SK-N-SH (cell line): ENCODE measurements at regions not wholly inside any gene's neighbourhood (a gene's known extent, or its start where the extent isn't known, plus 50 kb on each side); places are given as distances from the start of the nearest gene placed in this dataset.

Source experiments
- CTCF ChIA-PET: fragments of 300-600, 350-600 bp; formaldehyde crosslinking; extraction: SDS; loops from one replicate; lab custom pipeline; 2021; lab: Yijun Ruan, JAX
- POLR2A ChIA-PET: fragments of 350-600 bp; sonication (Branson Sonifier 250); formaldehyde crosslinking; extraction: SDS; loops from one replicate; lab custom pipeline; 2020; ENCODE audit warnings: antibody characterized with exemption, inconsistent platforms; lab: Yijun Ruan, JAX
- DNase-seq: peaks from one replicate; pipeline ENCODE4 v3.0.0; 2012
- H2AFZ ChIP-seq: fragments of 200-600 bp; sonication (generic); 2 replicates; pipeline ENCODE4 v1.8.1; 2016; ENCODE audit warnings: antibody characterized with exemption, mild to moderate bottlenecking, low read depth
- H3F3A ChIP-seq: fragments of 200-600 bp; sonication (generic); replicated peaks from 2 replicates; pipeline ENCODE3; 2016; ENCODE audit warnings: antibody characterized with exemption, mild to moderate bottlenecking; ENCODE audit not compliant: insufficient read depth
- H3K27ac ChIP-seq, 2 experiments: fragments of 200-500 bp in 1 of 2; fragments of 200-600 bp in 1 of 2; sonication (Bioruptor generic) in 1 of 2; sonication (generic), shearing (Covaris generic) in 1 of 2; 2 replicates each; pipeline versions ENCODE4 v1.5.1 to v1.6.1; 2014 to 2016; ENCODE audit warnings: low read depth in 2 of 2, inconsistent platforms in 1 of 2, low read length in 1 of 2, mild to moderate bottlenecking in 1 of 2, mixed read lengths in 1 of 2
- H3K27me3 ChIP-seq: fragments of 200-600 bp; sonication (generic), shearing (Covaris generic); 2 replicates; pipeline ENCODE4 v1.6.1; 2016; ENCODE audit warnings: mixed run types; ENCODE audit not compliant: insufficient read depth
- H3K36me3 ChIP-seq, 2 experiments: fragments of 200-500 bp in 1 of 2; fragments of 200-600 bp in 1 of 2; sonication (Bioruptor generic) in 1 of 2; sonication (generic) in 1 of 2; replicated peaks in 1 of 2; 2 replicates each; pipeline versions ENCODE3 to v1.5.1; 2014 to 2016; ENCODE audit warnings: low read length in 1 of 2, mild to moderate bottlenecking in 1 of 2; ENCODE audit not compliant: insufficient read depth in 2 of 2, control insufficient read depth in 1 of 2
- H3K4me1 ChIP-seq, 2 experiments: fragments of 200-500 bp in 1 of 2; fragments of 200-600 bp in 1 of 2; sonication (Bioruptor generic) in 1 of 2; sonication (generic), shearing (Covaris generic) in 1 of 2; 2 replicates each; pipeline versions ENCODE4 v1.5.1 to v1.6.1; 2014 to 2016; ENCODE audit warnings: low read depth in 1 of 2, low read length in 1 of 2, mixed run types in 1 of 2; ENCODE audit not compliant: insufficient read depth in 2 of 2, control insufficient read depth in 1 of 2
- H3K4me2 ChIP-seq: fragments of 200-600 bp; sonication (generic), shearing (Covaris generic); 2 replicates; pipeline ENCODE4 v1.6.1; 2017; ENCODE audit warnings: mixed run types
- H3K4me3 ChIP-seq, 2 experiments: fragments of 200-500 bp in 1 of 2; fragments of 200-600 bp in 1 of 2; sonication (Bioruptor generic) in 1 of 2; sonication (generic), shearing (Covaris generic) in 1 of 2; 2 replicates each; pipeline versions ENCODE4 v1.5.1 to v1.8.1; 2014 to 2016; ENCODE audit warnings: low read depth in 2 of 2, inconsistent platforms in 1 of 2, low read length in 1 of 2, mild to moderate bottlenecking in 1 of 2, mixed read lengths in 1 of 2, moderate library complexity in 1 of 2
- H3K79me2 ChIP-seq: fragments of 200-600 bp; sonication (generic); 2 replicates; pipeline ENCODE4 v1.8.1; 2017; ENCODE audit warnings: mild to moderate bottlenecking; ENCODE audit not compliant: insufficient read depth
- H3K9ac ChIP-seq: fragments of 200-600 bp; sonication (generic); 2 replicates; pipeline ENCODE4 v1.6.1; 2017; ENCODE audit warnings: mixed run types
- H3K9me2 ChIP-seq: fragments of 200-600 bp; sonication (generic); 2 replicates; pipeline ENCODE4 v1.6.1; 2017; ENCODE audit warnings: mixed run types
- H3K9me3 ChIP-seq: fragments of 200-600 bp; sonication (generic); 2 replicates; pipeline ENCODE4 v1.6.1; 2017; ENCODE audit warnings: mixed run types, mild to moderate bottlenecking, moderate library complexity
- H4K20me1 ChIP-seq: fragments of 200-600 bp; sonication (generic); 2 replicates; pipeline ENCODE4 v1.6.1; 2017; ENCODE audit warnings: mild to moderate bottlenecking, mixed run types; ENCODE audit not compliant: insufficient read depth
- FOSL2 ChIP-seq: IDR thresholded peaks from 2 replicates; pipeline ENCODE4 v1.4.0; 2012; ENCODE audit warnings: low read depth, mild to moderate bottlenecking, moderate library complexity, borderline replicate concordance
- FOXJ3 ChIP-seq: sonication (generic); formaldehyde crosslinking; IDR thresholded peaks from 2 replicates; pipeline ENCODE4 v1.5.1; 2020; ENCODE audit warnings: mild to moderate bottlenecking, missing genetic modification reagents
- GABPA ChIP-seq: IDR thresholded peaks from 2 replicates; pipeline ENCODE4 v1.4.0; 2012; ENCODE audit warnings: low read depth, mild to moderate bottlenecking
- GATA2 ChIP-seq: sonication (generic); formaldehyde crosslinking; IDR thresholded peaks from 2 replicates; pipeline ENCODE4 v1.5.0; 2020; ENCODE audit warnings: mild to moderate bottlenecking, missing genetic modification reagents
- MEF2A ChIP-seq: IDR thresholded peaks from 2 replicates; pipeline ENCODE4 v1.4.0; 2012; ENCODE audit warnings: low read depth, borderline replicate concordance
- MXI1 ChIP-seq: IDR thresholded peaks from 2 replicates; pipeline ENCODE4 v1.6.1; 2012; ENCODE audit warnings: mild to moderate bottlenecking, low read depth, low read length, improper control_type of control experiment
- PBX3 ChIP-seq: IDR thresholded peaks from 2 replicates; pipeline ENCODE4; 2012
- RAD21 ChIP-seq: IDR thresholded peaks from 2 replicates; pipeline ENCODE4 v1.6.1; 2012; ENCODE audit warnings: mild to moderate bottlenecking, low read length
- RFX5 ChIP-seq: IDR thresholded peaks from 2 replicates; pipeline ENCODE4 v1.6.1; 2012; ENCODE audit warnings: mild to moderate bottlenecking, improper control_type of control experiment, low read length
- RXRA ChIP-seq: IDR thresholded peaks from 2 replicates; pipeline ENCODE4 v1.4.0; 2012; ENCODE audit warnings: low read depth, mild to moderate bottlenecking, borderline replicate concordance
- TCF12 ChIP-seq: IDR thresholded peaks from 2 replicates; pipeline ENCODE4 v1.4.0; 2012
- TEAD4 ChIP-seq: IDR thresholded peaks from 2 replicates; pipeline ENCODE4 v1.4.0; 2012; ENCODE audit warnings: mild to moderate bottlenecking, borderline replicate concordance; ENCODE audit not compliant: insufficient read depth
- WGBS: methylation state at CpG from one replicate; pipeline ENCODE4 v1.1.6; 2017; ENCODE audit warnings: low lambda C conversion rate; 5-methylcytosine and 5-hydroxymethylcytosine counted together

- Histone ChIP-seq H4K20me1 (no peaks in the 10 kb centered on the region), H3K4me2 (no peak overlapping the region), H3K4me1 (peaks cover 0 to 29% of the 10 kb centered on the region in 2 experiments; a peak in 2 of 4 replicates), H3K79me2 (no peaks in the 10 kb centered on the region), H3K27ac (no peak overlapping the region), H3K4me3 (no peak overlapping the region), H2AFZ (no peak overlapping the region), H3K36me3 (no peaks in the 10 kb centered on the region), H3F3A (peaks cover 14% of the 10 kb centered on the region), H3K9me3 (no peaks in the 10 kb centered on the region), H3K9me2 (no peaks in the 10 kb centered on the region), H3K27me3 (no peaks in the 10 kb centered on the region), H3K9ac (no peak overlapping the region)
- CTCF ChIA-PET: interaction anchor here (0.9 to 1.4 kb wide), 4 partner anchors 9 to 28 kb away, joined by 3 to 4 read pairs (median 3); no protein-coding TSS in a partner anchor
- POLR2A ChIA-PET: no interaction called here
- no peak for DNase-seq
- 87% methylated on average over 5 of the region's 5 CpGs for WGBS
- TF ChIP-seq TEAD4 (no peak), MXI1 (no peak), MEF2A (no peak)
These were observed 288.4 kb upstream of the TRIB2 start for GRCh38 chr2:12428324-12428723.

GRCh38 chr2:12428786-12429185, 287.9 kb upstream of the TRIB2 start:
- TF ChIP-seq GATA2: no peak
- TF ChIP-seq RFX5: no peak
- TF ChIP-seq RXRA: no peak
- no peak for TF ChIP-seq RAD21
- TF ChIP-seq MXI1: no peak
- no peak for TF ChIP-seq TCF12
- no peak for TF ChIP-seq MEF2A
- H3K79me2 ChIP-seq: no peaks in the 10 kb centered on the region
- WGBS: 71% methylated on average over 1 of the region's 1 CpG
- H3F3A ChIP-seq: peaks cover 18% of the 10 kb centered on the region
- CTCF ChIA-PET: interaction anchor here (0.9 to 1.4 kb wide), 4 partner anchors 9 to 28 kb away, joined by 3 to 4 read pairs (median 3); no protein-coding TSS in a partner anchor
- H3K4me2 ChIP-seq: no peak overlapping the region
- no peaks in the 10 kb centered on the region for H3K9me2 ChIP-seq
- H3K4me1 ChIP-seq: peaks cover 0 to 32% of the 10 kb centered on the region in 2 experiments; a peak in 2 of 4 replicates
- no peaks in the 10 kb centered on the region for H4K20me1 ChIP-seq
- H2AFZ ChIP-seq: no peak overlapping the region
- no peak overlapping the region for H3K27ac ChIP-seq
- H3K9me3 ChIP-seq: no peaks in the 10 kb centered on the region
- POLR2A ChIA-PET: no interaction called here
- no peaks in the 10 kb centered on the region for H3K27me3 ChIP-seq
- DNase-seq: no peak
- H3K9ac ChIP-seq: no peak overlapping the region
- H3K4me3 ChIP-seq: no peak overlapping the region
- no peaks in the 10 kb centered on the region for H3K36me3 ChIP-seq

- no peak overlapping the region for H3K4me3 ChIP-seq
- DNase-seq: no peak
- H3K79me2 ChIP-seq: no peaks in the 10 kb centered on the region
- peak overlapping the region; percentile 57 for H2AFZ ChIP-seq
- POLR2A ChIA-PET: no interaction called here
- no peaks in the 10 kb centered on the region for H3K27me3 ChIP-seq
- no peaks in the 10 kb centered on the region for H3K9me3 ChIP-seq
- H3K4me2 ChIP-seq: no peak overlapping the region
- H4K20me1 ChIP-seq: no peaks in the 10 kb centered on the region
- CTCF ChIA-PET: interaction anchor here (1.8 kb wide), 1 partner anchor 8 kb away, joined by 4 read pairs; no protein-coding TSS in a partner anchor
- H3K9ac ChIP-seq: peak overlapping the region; percentile 7; the same call in 1 of the 2 replicates
- peaks cover 0 to 32% of the 10 kb centered on the region in 2 experiments; a peak in 2 of 4 replicates for H3K4me1 ChIP-seq
- TF ChIP-seq PBX3 (peak; percentile 36; the same call in 1 of the 2 replicates), FOSL2 (peak; percentile 15; the same call in 1 of the 2 replicates), FOXJ3 (CRISPR knock-in tag) (no peak), GABPA (no peak), TCF12 (peak; percentile 16; the same call in 1 of the 2 replicates)
- TF ChIP-seq, all 33 proteins: peak for 3
- peaks cover 19% of the 10 kb centered on the region for H3F3A ChIP-seq
- 64% methylated on average over 4 of the region's 4 CpGs for WGBS
- no peaks in the 10 kb centered on the region for H3K9me2 ChIP-seq
- no peaks in the 10 kb centered on the region for H3K36me3 ChIP-seq
- H3K27ac ChIP-seq: peak overlapping the region in 1 of 2 experiments; percentile 66; a peak in 2 of 4 replicates
These were observed 286.8 kb upstream of the TRIB2 start for GRCh38 chr2:12429779-12430406.
